Glomerular endothelial cell (primary cell): ENCODE measurements at regions not wholly inside any gene's neighbourhood (a gene's known extent, or its start where the extent isn't known, plus 50 kb on each side); places are given as distances from the start of the nearest gene placed in this dataset.
"Not testable (repeated sequence)": the region's sequence is repeated elsewhere in the genome, so short reads cannot be mapped to it uniquely, and the experiment has no call there.

Source experiments
- DNase-seq: peaks from one replicate; pipeline ENCODE4 v3.0.0-alpha.2; 2011; ENCODE audit warnings: low read depth, low spot score; ENCODE audit errors: extremely low read depth

- no peak for DNase-seq
Measured at GRCh38 chr5:15346738-15347137, 153.2 kb upstream of the FBXL7 start.

DNA sequence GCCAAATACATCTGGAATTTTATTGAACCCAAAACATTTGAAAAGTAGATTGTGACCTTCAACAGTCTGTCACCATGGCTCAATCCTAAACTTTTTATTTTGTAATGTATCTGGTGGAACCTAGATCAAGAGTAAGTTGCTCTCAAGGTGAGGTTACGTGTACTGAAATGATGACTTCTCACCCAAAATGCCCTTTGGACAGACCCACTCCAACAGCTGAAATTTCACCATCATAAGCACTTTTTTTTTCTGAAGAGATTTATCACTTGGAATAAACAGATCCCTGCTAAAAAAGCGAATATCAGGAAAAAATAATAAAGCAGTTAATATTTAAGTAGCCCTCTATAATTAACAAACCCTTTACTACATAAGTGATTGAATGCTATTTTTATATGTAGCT is 155.0 kb upstream of the FBXL7 start:
- DNase-seq = no peak

DNA sequence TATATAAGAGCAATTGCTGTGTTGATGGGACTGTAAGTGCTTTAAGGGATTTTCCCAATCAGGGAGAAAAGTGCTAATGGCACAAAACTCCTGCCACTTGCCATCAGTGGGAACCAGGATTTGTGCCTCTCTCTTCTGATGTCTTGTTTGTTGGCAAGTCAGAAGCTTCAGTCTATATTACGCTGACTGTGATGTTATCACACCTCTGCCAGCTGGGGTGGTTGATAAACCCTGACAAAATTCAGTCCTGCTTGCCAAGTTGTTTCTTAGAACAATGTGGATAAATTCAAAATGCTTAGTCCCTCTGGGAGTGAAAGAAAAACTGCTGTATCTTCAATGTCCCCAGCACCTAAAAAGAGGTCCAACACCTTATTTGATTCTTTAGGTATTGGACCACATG is 161.4 kb upstream of the FBXL7 start:
- DNase-seq = no peak

DNA sequence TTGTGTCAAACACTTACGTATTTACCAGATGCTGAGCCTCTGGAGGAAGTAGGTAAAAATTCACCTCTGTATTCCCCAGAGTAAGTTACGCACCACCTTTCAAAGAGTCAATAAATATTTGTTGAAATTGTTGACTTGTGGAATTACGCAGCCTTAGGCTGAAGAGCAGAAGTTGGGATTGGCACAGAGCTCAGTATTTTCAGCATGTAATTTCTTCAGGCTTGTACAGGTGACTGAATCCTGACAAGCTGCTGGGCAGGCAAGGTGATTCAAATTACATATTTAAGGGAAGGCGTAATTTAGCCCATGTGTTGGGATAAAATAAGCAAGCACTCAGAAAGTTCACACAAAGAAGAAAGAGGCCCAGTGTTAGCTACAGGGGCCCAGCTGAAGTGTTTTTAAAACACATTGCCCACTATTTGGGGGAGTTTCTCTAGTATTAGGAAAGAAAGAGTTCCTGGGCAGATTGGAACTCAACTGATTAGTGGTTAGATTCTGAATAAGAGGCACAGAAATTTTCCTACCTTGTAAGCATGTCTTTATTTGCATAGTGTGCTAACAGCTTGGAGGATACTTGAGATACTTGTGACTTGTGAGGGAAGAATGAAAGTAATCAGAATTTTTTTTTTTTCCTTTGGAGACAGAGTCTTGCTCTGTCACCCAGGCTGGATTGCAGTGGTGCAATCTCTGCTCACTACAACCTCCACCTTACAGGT is 165.3 kb upstream of the FBXL7 start:
- no peak for DNase-seq

GRCh38 chr5:15333091-15333490 is 166.9 kb upstream of the FBXL7 start:
- DNase-seq = no peak

- no peak for DNase-seq
Measured at GRCh38 chr5:15326932-15327331, 173.0 kb upstream of the FBXL7 start.

GRCh38 chr5:15326471-15326870 is 173.5 kb upstream of the FBXL7 start:
- DNase-seq = no peak

DNA sequence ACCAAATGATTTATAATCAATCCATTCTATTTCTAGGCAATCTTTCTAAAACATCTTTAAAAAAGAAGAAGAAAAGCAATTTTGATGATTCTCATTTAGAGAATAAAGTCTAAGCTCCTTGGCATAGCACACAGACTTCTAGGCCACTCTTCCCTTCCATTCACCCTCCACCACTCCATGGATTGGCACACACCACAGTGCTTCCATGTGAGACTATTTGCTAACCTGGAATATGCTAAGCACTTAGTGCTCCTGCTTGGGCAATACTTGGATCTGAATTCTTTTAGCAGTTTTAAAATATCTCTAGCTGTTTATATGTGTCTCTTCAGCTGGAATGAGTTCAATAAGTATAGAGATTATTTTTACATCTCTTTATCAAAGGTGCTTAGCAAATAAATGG is 177.6 kb upstream of the FBXL7 start:
- DNase-seq = no peak

DNA sequence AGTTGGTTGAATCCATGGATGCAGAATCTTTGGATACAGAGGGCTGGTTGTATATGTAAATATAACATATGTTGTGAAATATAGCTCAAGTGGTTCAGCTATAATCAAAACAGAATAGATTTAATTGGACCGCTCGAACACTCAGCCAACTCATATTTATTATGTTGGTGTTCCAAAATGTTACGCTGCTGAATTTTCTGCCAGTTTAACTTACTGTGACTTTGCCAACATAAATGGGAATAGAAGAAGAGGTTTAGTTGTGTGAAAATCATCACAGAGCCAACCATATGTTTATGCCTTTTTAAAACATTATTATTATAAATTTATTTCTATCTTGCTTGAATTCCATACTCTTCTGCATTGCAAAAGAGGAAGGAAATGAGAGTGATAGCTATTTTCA is 178.2 kb upstream of the FBXL7 start:
- no peak for DNase-seq

DNA sequence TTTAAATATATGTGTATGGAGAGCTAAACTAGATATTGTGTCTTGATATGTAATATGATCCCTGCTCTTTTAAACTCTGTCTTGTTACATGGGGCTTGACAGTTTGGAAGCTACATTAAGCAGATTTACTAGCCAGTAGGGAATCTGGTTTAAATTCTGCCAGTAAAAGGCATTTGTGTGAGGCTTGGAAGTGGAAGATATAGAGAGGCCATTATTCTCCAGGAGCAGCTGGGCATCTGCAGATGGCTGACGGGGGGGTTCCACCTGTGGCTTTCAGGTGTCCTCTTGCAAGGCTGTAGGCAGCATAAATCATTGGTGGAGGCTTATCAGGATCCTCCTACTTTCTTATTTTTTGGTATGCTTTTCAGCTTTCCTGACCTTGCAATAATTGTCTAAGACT is 179.1 kb upstream of the FBXL7 start:
- no peak for DNase-seq

DNA sequence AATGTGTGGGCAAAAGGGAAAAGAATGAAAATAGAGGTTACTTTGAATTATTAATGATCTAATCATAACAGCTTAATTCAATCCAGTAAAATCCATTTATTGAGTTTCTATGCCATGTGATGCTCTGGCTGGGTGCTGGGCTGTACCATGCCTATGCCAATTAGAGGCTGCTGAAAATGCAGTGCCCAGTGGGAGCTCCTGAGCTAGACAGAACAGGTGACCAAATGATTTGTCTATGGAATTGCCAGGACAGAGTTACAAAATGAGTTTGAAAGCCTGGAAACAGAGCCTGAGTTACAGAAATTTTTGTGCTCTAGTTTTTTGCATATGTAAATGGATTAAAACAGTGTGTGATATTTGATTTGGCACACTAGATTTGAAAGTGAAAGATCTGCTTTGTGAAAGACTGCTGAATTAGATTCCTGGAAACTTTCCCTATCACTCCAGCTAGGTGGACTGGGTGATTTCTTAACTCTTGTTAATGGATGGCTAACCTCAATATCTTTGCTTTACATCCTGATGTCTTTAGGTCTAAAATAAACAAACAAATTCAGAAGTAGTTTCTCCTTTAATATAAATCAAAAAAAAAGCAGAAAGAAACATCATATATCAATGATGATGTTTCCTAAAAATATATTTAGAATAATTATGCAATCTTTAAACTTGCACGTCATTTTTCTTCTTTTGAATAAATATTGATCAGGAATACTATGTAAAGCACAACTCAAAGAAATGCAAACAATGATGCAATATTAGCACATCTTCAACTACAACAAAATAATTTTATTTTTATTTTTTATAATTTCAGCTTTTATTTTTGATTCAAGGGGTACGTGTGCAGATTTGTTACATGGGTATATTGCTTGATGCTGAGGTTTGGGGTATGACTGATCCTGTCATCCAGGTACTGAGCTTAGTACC is 194.8 kb upstream of the FBXL7 start:
- no peak for DNase-seq

GRCh38 chr5:15304066-15304731 is 195.8 kb upstream of the FBXL7 start:
- no peak for DNase-seq

GRCh38 chr5:15300141-15300540 is 199.8 kb upstream of the FBXL7 start:
- DNase-seq = no peak

DNA sequence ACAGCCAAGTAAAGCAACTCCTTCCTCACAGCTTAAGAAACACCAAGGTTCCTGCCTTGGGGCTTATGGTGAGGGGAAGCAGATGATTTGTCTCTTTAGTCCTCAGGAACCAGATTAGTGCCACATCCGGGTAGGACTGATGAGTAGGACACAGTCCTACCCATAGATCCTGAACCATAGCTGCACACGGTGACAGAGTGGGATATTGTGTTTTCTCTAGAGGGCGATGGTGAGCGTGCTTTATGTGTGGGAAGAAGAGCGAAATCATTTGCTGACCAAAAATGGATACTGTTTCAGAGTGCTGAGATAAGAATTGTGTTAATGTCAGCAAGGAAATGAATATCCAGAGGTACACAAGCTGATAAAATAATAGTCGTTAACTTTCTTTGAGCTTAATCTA is 209.0 kb upstream of the FBXL7 start:
- no peak for DNase-seq

DNA sequence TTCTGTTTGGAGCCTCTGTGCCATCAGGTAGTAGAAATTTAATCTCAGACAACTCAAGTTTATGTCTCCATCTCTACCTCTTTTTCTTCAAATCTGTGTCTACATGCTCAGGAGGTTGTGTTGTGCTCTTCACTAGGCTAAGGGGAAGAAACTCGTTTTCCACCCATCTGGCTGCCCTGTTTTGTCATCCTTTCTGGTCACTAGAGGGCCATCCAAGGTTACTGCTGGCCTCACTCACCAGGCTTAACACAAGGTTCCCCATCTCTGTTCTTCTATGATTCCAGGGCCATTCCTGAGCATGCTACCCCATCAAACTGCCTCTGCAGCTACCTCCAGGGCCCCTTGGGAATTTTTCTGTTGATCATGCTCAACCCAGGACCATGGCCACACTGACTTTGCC is 213.3 kb upstream of the FBXL7 start:
- no peak for DNase-seq

DNA sequence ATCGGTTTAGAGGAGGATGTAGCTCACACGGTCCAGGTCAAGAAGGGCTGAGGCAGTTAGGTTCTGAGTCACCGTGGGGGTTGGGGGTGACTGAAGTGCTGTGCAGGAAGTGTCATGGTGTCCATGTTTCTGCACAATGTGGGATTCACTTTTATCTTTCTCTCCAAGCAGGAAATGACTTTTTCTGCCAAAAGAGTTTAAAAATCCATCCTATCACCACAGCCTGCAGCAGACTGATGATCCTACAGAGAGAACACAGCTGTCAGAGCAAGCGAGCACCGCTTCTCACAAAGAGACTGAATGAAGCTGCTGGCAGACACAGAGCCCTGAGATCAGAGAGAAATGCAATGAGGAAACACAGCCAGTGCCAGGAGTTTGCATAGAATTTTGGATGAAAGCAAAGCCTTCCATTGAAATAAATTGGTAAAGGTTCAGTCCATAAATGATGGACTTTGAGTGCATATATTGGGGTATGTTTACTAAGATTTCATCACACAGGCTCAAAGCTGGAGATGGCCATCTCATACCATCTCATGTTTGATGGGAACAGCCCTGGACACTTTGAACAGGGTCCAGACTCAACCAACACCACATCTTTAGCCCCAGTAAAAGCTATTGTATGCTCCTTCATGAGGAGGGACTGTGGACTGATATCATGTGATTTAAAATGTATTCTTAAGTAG is 213.9 kb upstream of the FBXL7 start:
- no peak for DNase-seq

DNA sequence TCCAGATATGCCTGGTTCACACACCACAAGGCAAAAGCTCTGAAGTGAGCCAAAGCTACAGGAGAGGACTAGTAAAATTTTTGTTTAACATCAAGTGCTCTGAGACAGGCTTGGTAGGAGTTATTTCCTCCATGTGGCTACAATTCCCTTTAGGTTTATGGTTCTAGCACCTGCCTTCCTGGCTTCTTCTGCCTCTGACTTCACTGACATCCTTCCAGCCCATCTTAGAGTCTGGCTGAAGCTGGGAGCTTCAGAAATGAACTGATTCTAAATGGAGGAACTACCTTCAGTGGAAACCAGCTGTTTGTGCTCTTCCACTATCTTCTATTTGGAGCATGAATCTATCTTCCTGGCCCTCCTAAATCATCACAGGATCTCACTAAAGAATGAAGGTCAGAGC is 215.3 kb upstream of the FBXL7 start:
- no peak for DNase-seq

- no peak for DNase-seq
Measured at GRCh38 chr5:15283076-15283475, 216.9 kb upstream of the FBXL7 start.

DNA sequence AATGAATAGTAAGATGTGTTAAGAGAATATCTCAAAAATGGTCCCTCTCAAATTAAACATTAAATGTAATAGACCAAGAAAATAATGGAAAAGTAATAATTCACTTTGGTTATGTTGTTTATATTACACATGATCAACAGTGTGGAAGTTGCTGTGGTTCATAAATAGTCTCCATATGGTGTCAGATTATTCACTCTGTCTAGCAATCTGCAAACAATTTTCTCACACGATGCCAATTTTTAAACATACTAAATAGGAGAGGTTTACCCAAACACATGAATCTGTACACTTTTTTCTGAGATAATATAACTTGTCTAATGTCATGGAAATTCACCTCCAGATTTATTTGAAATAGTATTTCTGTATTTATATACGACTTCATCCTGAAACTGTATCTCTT is 217.4 kb upstream of the FBXL7 start:
- DNase-seq = no peak

GRCh38 chr5:15271596-15271995 is 228.4 kb upstream of the FBXL7 start:
- not testable (repeated sequence) for DNase-seq

DNA sequence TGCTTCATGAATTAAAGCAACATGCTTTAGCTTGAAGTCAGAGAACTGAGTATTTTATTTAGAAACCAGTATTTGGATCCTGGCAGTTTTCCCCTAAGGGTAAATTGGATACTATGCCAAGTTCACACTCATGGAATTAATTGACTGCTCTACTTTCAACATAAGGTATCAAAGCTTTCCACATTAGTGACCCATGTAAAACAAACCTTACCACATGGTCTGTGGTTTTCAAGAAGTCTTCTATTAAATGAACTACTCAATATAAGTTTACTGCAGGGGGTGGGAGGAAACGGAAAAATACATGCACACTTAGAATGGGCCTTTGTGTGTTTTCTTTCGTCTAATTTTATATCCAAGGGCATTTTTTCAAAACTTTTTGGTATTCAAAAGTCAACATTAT is 232.0 kb upstream of the FBXL7 start:
- no peak for DNase-seq
